HUES6 (cell line): ENCODE measurements at regions not wholly inside any gene's neighbourhood (a gene's known extent, or its start where the extent isn't known, plus 50 kb on each side); places are given as distances from the start of the nearest gene placed in this dataset.
"Not testable (repeated sequence)": the region's sequence is repeated elsewhere in the genome, so short reads cannot be mapped to it uniquely, and the experiment has no call there.

Experiments used
- H3K27ac ChIP-seq: 2 replicates; pipeline ENCODE4 v1.7.0; 2013; ENCODE audit warnings: low read depth, mild to moderate bottlenecking, low read length, inconsistent platforms
- H3K27me3 ChIP-seq: 2 replicates; pipeline ENCODE4 v1.6.1; 2013; ENCODE audit warnings: low read length; ENCODE audit not compliant: control insufficient read depth, insufficient read depth
- H3K36me3 ChIP-seq: 2 replicates; pipeline ENCODE4 v1.6.1; 2013; ENCODE audit warnings: low read length; ENCODE audit not compliant: control insufficient read depth, insufficient read depth
- H3K4me1 ChIP-seq: 2 replicates; pipeline ENCODE4 v1.6.1; 2013; ENCODE audit warnings: low read length; ENCODE audit not compliant: control insufficient read depth, insufficient read depth
- H3K4me3 ChIP-seq: 2 replicates; pipeline ENCODE4 v1.5.1; 2013; ENCODE audit warnings: low read depth, low read length
- H3K9ac ChIP-seq: one replicate; pipeline ENCODE4 v1.6.1; 2013; ENCODE audit warnings: mild to moderate bottlenecking, low read length
- H3K9me3 ChIP-seq: 2 replicates; pipeline ENCODE4 v1.6.1; 2013; ENCODE audit warnings: low read depth, low read length; ENCODE audit not compliant: control insufficient read depth, insufficient read depth

GRCh38 chr1:198948895-198949659 is 310.2 kb downstream of the PTPRC start:
- Histone ChIP-seq H3K4me1 (no peaks in the 10 kb centered on the region), H3K27ac (no peak overlapping the region), H3K9ac (no peak overlapping the region), H3K9me3 (no peaks in the 10 kb centered on the region), H3K27me3 (no peaks in the 10 kb centered on the region), H3K36me3 (no peaks in the 10 kb centered on the region), H3K4me3 (no peak overlapping the region)

- Histone ChIP-seq H3K27me3 (no peaks in the 10 kb centered on the region), H3K9me3 (no peaks in the 10 kb centered on the region), H3K4me3 (no peak overlapping the region), H3K36me3 (no peaks in the 10 kb centered on the region), H3K4me1 (no peaks in the 10 kb centered on the region), H3K27ac (no peak overlapping the region), H3K9ac (no peak overlapping the region)
These were observed 311.2 kb downstream of the PTPRC start for GRCh38 chr1:198950036-198950435.

- no peak overlapping the region for H3K27ac ChIP-seq
- H3K9me3 ChIP-seq = no peaks in the 10 kb centered on the region
- no peak overlapping the region for H3K4me3 ChIP-seq
- H3K9ac ChIP-seq = no peak overlapping the region
- no peaks in the 10 kb centered on the region for H3K27me3 ChIP-seq
- H3K36me3 ChIP-seq = no peaks in the 10 kb centered on the region
- no peaks in the 10 kb centered on the region for H3K4me1 ChIP-seq
These were observed 316.2 kb downstream of the PTPRC start for GRCh38 chr1:198955085-198955484.

- no peaks in the 10 kb centered on the region for H3K27me3 ChIP-seq
- H3K4me3 ChIP-seq = no peak overlapping the region
- H3K36me3 ChIP-seq = no peaks in the 10 kb centered on the region
- H3K9ac ChIP-seq = no peak overlapping the region
- H3K27ac ChIP-seq = no peak overlapping the region
- H3K9me3 ChIP-seq = no peaks in the 10 kb centered on the region
- no peaks in the 10 kb centered on the region for H3K4me1 ChIP-seq
These were observed 318.2 kb downstream of the PTPRC start for GRCh38 chr1:198957044-198957443.

GRCh38 chr1:198959032-198959431 is 320.2 kb downstream of the PTPRC start:
- no peaks in the 10 kb centered on the region for H3K4me1 ChIP-seq
- H3K27ac ChIP-seq = no peak overlapping the region
- no peak overlapping the region for H3K9ac ChIP-seq
- H3K27me3 ChIP-seq = no peaks in the 10 kb centered on the region
- H3K9me3 ChIP-seq = no peaks in the 10 kb centered on the region
- H3K36me3 ChIP-seq = no peaks in the 10 kb centered on the region
- H3K4me3 ChIP-seq = no peak overlapping the region

- no peak overlapping the region for H3K4me3 ChIP-seq
- H3K4me1 ChIP-seq = no peaks in the 10 kb centered on the region
- H3K9me3 ChIP-seq = no peaks in the 10 kb centered on the region
- no peak overlapping the region for H3K27ac ChIP-seq
- H3K36me3 ChIP-seq = no peaks in the 10 kb centered on the region
- no peak overlapping the region for H3K9ac ChIP-seq
- H3K27me3 ChIP-seq = no peaks in the 10 kb centered on the region
These were observed 320.8 kb downstream of the PTPRC start for GRCh38 chr1:198959676-198960075.

- H3K27ac ChIP-seq, H3K36me3 ChIP-seq, H3K27me3 ChIP-seq, H3K4me1 ChIP-seq, H3K4me3 ChIP-seq, H3K9me3 ChIP-seq, H3K9ac ChIP-seq: not testable (repeated sequence)
These were observed 325.0 kb downstream of the PTPRC start for GRCh38 chr1:198963796-198964195.

- Histone ChIP-seq H3K4me3 (no peak overlapping the region), H3K27ac (no peak overlapping the region), H3K9me3 (no peaks in the 10 kb centered on the region), H3K9ac (no peak overlapping the region), H3K4me1 (no peaks in the 10 kb centered on the region), H3K27me3 (no peaks in the 10 kb centered on the region), H3K36me3 (no peaks in the 10 kb centered on the region)
These were observed 327.7 kb downstream of the PTPRC start for GRCh38 chr1:198966519-198966918.

- no peaks in the 10 kb centered on the region for H3K36me3 ChIP-seq
- H3K27me3 ChIP-seq = no peaks in the 10 kb centered on the region
- no peaks in the 10 kb centered on the region for H3K4me1 ChIP-seq
- H3K27ac ChIP-seq = no peak overlapping the region
- no peak overlapping the region for H3K4me3 ChIP-seq
- H3K9me3 ChIP-seq = no peaks in the 10 kb centered on the region
- H3K9ac ChIP-seq = no peak overlapping the region
These were observed 328.7 kb downstream of the PTPRC start for GRCh38 chr1:198967566-198967965.

GRCh38 chr1:198968866-198969265 is 330.0 kb downstream of the PTPRC start:
- no peaks in the 10 kb centered on the region for H3K27me3 ChIP-seq
- H3K4me3 ChIP-seq = no peak overlapping the region
- no peaks in the 10 kb centered on the region for H3K9me3 ChIP-seq
- H3K9ac ChIP-seq = no peak overlapping the region
- no peaks in the 10 kb centered on the region for H3K36me3 ChIP-seq
- H3K4me1 ChIP-seq = no peaks in the 10 kb centered on the region
- no peak overlapping the region for H3K27ac ChIP-seq

- Histone ChIP-seq H3K36me3 (no peaks in the 10 kb centered on the region), H3K9ac (no peak overlapping the region), H3K27me3 (no peaks in the 10 kb centered on the region), H3K4me3 (no peak overlapping the region), H3K9me3 (no peaks in the 10 kb centered on the region), H3K4me1 (peaks cover 4% of the 10 kb centered on the region; the same call in 1 of the 2 replicates), H3K27ac (no peak overlapping the region)
These were observed 331.1 kb downstream of the PTPRC start for GRCh38 chr1:198969981-198970380.
